Breast epithelium (tissue), 4 donors: ENCODE measurements at regions not wholly inside any gene's neighbourhood (a gene's known extent, or its start where the extent isn't known, plus 50 kb on each side); places are given as distances from the start of the nearest gene placed in this dataset.
A peak's percentile ranks its signal among the peaks of the same experiment; 100 is the strongest.

ENCODE experiments used
- DNase-seq, 2 donors: peaks; one replicate each; pipeline ENCODE4 v3.0.0-alpha.2; 2019; ENCODE audit warnings: low spot score in 2 of 2
- H3K27ac ChIP-seq, 2 donors: fragments of 200-600 bp; sonication (generic) in 1 of 2; one replicate each; pipeline ENCODE4 v1.5.1; 2016 to 2019; ENCODE audit warnings: mild to moderate bottlenecking in 1 of 2
- H3K27me3 ChIP-seq, 2 donors: fragments of 200-600 bp; sonication (generic) in 1 of 2; one replicate each; pipeline versions ENCODE4 v1.5.1 to v1.6.0; 2017 to 2019; ENCODE audit warnings: control low read depth in 1 of 2, mild to moderate bottlenecking in 1 of 2
- H3K36me3 ChIP-seq: fragments of 200-600 bp; one replicate; pipeline ENCODE4 v1.5.1; 2019
- H3K4me1 ChIP-seq, 2 donors: fragments of 200-600 bp; sonication (generic); one replicate each; pipeline ENCODE4 v1.5.1; 2016 to 2019; ENCODE audit warnings: control low read depth in 1 of 2
- H3K4me3 ChIP-seq, 3 donors: fragments of 200-600 bp; sonication (generic); 1 replicate in 2 of 3; 2 replicates in 1 of 3; pipeline ENCODE4 v1.5.1; 2016 to 2019; ENCODE audit warnings: mild to moderate bottlenecking in 3 of 3, moderate library complexity in 2 of 3
- H3K9me3 ChIP-seq, 2 donors: fragments of 200-600 bp; sonication (generic) in 1 of 2; one replicate each; pipeline ENCODE4 v1.5.1; 2016 to 2019; ENCODE audit warnings: control low read depth in 1 of 2
- CTCF ChIP-seq, 3 donors: fragments of 450-650 bp; IDR thresholded peaks; one replicate each; pipeline ENCODE4 v1.5.1; 2016 to 2017; ENCODE audit warnings: antibody characterized with exemption in 3 of 3, mild to moderate bottlenecking in 3 of 3, moderate library complexity in 3 of 3
- POLR2A ChIP-seq: fragments of 450-650 bp; IDR thresholded peaks from one replicate; pipeline ENCODE4 v1.6.1; 2016; ENCODE audit warnings: antibody characterized with exemption, mild to moderate bottlenecking, moderate library complexity
- POLR2AphosphoS5 ChIP-seq, 3 donors: sonication (generic); formaldehyde crosslinking; IDR thresholded peaks; one replicate each; pipeline ENCODE4 v1.6.1; 2017; ENCODE audit warnings: antibody characterized with exemption in 3 of 3
- intact Hi-C: fragments of 100-400 bp; cut with DNase I; formaldehyde crosslinking; loops from one replicate; pipeline ENCODE4 v1.15.1; 2023; ENCODE audit warnings: low total_unique reads

GRCh38 chr2:224102991-224103390, 63.9 kb upstream of the SERPINE2 start:
- Histone ChIP-seq H3K27me3 (no peaks in the 10 kb centered on the region), H3K4me3 (no peak overlapping the region), H3K9me3 (no peaks in the 10 kb centered on the region), H3K36me3 (no peaks in the 10 kb centered on the region), H3K27ac (no peak overlapping the region), H3K4me1 (no peaks in the 10 kb centered on the region)
- no peak for TF ChIP-seq CTCF (IDR thresholded peaks at IDR 0.05)
- no peak for TF ChIP-seq POLR2A
- no peak for TF ChIP-seq POLR2AphosphoS5 (IDR thresholded peaks at IDR 0.05)
- no peak for DNase-seq
- intact Hi-C loops, result no loop called here

DNA sequence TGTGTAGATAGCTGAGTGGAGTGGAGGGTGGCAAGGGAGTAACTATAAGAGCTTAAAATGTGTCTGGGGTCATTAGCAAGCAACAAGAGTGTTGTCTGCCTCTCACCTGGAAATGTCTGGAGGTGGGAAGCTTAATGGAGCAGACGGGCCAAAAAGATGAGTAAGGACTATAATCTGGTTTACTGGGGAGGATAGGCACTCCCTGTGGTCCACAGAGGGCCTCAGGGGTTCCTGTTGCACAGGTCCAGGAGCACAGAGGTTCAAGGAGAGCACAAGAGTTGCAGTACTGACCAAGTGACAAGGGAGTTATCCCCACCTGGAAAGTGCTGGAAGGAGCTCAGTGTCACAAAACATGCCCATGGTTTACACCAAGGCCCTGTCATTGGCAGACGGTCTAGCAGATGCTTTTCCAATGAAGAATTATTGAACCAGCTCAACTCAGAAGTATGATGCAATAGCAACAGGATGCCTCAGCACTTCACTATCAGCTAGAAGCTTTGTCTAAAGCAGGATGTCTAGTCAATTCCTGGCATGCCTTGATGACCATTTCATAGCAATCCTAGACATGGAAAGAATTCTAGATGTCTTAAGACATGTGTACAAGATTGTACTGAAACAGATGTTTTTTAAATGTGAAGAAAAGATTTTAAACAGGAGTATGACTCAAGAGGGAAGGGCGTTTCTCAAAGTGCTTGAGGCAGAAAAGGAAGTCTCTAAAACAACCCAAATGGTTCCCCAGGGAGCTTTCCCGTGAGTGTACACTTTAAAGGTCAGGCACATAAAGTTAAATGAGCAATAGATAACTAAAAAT, 62.9 kb upstream of the SERPINE2 start:
- no peaks in the 10 kb centered on the region for H3K36me3 ChIP-seq
- no peak overlapping the region for H3K4me3 ChIP-seq
- TF ChIP-seq CTCF (IDR thresholded peaks at IDR 0.05) (no peak), POLR2AphosphoS5 (IDR thresholded peaks at IDR 0.05) (peak in 1 of 3 donors; percentile 40)
- no peak for DNase-seq
- intact Hi-C loops, result no loop called here
- H3K9me3 ChIP-seq, result no peaks in the 10 kb centered on the region
- no peaks in the 10 kb centered on the region for H3K4me1 ChIP-seq
- H3K27me3 ChIP-seq, result no peaks in the 10 kb centered on the region
- H3K27ac ChIP-seq, result peak overlapping the region in 1 of 2 donors; percentile 72

DNA sequence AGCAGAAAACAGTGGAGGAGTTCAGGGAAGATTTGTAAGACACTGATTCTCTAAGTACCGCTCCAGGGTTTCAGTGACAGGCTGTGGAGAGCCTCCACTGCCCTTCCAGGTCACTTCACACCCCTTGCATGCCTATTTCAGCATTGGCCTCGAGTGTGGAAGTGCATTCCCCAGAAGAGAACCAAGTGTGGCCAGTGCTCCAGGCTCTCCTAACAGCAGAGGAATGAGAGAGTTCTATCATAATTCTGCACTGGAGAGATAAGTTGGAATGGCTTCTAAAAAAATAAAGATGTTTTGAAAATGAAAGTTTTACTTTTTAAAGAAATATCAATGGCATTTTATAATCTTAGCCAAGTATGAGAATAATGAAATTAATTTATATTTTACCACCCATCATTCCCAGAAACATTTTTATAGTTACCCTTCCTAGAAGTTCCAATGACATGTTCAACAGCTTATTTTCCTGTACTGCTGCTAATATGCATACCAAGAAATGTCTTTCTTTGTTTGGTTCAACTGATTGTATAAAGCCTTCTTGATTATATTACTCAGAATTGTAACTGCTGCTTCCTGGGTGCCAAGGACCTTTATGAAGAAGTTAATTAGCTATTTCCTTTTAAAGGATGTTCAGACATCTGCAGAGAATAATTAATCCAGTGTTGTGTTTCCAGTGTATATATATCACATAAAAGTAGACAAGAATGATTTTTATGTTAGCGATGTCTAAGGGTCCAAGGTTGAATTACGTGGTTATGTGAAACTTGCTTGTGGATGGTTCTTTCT, 61.0 kb upstream of the SERPINE2 start:
- Histone ChIP-seq H3K4me3 (no peak overlapping the region), H3K27me3 (no peaks in the 10 kb centered on the region), H3K36me3 (no peaks in the 10 kb centered on the region), H3K9me3 (no peaks in the 10 kb centered on the region), H3K27ac (no peak overlapping the region), H3K4me1 (no peaks in the 10 kb centered on the region)
- intact Hi-C loops, result no loop called here
- no peak for TF ChIP-seq POLR2A
- TF ChIP-seq POLR2AphosphoS5 (IDR thresholded peaks at IDR 0.05), result no peak
- TF ChIP-seq CTCF (IDR thresholded peaks at IDR 0.05), result no peak
- no peak for DNase-seq

- TF ChIP-seq CTCF (IDR thresholded peaks at IDR 0.05), result no peak
- no peak for TF ChIP-seq POLR2A
- Histone ChIP-seq H3K27ac (peak overlapping the region in 1 of 2 donors; percentile 44), H3K9me3 (no peaks in the 10 kb centered on the region), H3K4me3 (no peak overlapping the region), H3K36me3 (no peaks in the 10 kb centered on the region), H3K27me3 (no peaks in the 10 kb centered on the region), H3K4me1 (no peaks in the 10 kb centered on the region)
- DNase-seq, result no peak
- intact Hi-C loops, result no loop called here
Observed at GRCh38 chr2:224098481-224099230, 59.6 kb upstream of the SERPINE2 start.
